NCI-H2196 (cell line): ENCODE measurements at regions not wholly inside any gene's neighbourhood (a gene's known extent, or its start where the extent isn't known, plus 50 kb on each side); places are given as distances from the start of the nearest gene placed in this dataset.

ENCODE experiments used
- DNase-seq: peaks from one replicate; lab custom pipeline; 2025; ENCODE audit not compliant: unreplicated experiment; lab: John Stamatoyannopoulos, UW

DNA sequence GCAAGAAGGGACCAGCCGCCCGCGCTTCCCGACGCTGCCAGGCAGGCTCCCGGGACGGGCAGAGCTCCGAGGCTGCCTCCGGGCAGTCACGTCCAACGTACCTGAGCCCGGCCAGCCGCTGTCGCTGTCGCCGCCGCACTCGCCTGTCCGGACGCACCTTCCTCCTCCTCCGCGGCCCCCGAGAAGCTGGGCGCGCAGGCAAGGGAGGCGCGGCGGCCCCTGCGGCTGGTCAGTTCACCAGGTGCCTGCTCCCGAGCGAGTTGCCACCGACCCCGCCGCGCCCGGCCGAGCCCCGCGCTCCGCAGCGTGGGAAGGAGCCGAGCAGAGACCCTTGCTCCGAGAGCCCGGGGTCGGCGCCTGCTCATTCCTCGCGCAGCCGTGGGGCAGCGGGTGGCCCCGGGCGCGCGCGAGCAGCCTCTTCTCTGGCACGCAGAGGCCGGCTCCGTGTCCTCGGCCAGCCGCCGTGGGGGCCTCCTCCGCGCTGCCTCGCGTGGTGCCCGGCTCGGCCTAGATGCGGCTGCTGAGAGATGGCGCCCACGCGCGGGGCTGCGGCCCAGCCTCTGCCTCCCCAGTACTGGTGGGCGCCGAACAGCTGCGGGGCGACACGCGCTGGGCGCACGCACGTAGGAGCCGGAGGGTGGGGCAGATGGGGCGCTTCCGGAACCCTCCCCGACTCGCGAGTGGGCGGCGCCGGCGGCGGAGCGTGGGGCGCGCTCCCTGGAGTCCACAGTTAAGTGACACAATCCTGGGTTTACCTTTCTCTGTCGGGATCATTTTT is 419.4 kb downstream of the UQCRFS1 start:
- no peak for DNase-seq

- DNase-seq: no peak
Observed at GRCh38 chr19:28785971-28786370, 427.0 kb downstream of the UQCRFS1 start.

GRCh38 chr19:28764066-28764465 is 448.9 kb downstream of the UQCRFS1 start:
- DNase-seq: no peak

DNA sequence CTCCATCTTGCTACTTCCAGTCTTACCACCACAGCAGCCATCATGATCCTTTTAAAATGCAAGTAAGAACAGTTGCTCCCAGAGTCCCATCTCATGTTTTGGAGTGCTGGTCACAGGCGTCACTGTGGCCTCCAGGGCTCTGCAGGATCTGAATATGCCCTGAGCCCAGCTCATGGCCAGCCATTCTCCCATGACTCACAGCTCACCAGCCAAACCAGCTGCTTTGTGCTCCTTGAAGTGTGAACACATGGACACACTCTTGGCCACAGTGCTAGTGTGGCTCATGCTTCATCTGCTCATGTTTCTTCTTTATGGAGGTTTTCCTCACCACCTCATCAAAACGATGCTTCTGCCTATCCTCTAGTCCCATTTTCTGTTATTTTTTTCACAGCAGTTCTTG is 466.5 kb downstream of the UQCRFS1 start:
- no peak for DNase-seq

- DNase-seq: no peak
Observed at GRCh38 chr19:28744943-28745342, 468.0 kb downstream of the UQCRFS1 start.

DNA sequence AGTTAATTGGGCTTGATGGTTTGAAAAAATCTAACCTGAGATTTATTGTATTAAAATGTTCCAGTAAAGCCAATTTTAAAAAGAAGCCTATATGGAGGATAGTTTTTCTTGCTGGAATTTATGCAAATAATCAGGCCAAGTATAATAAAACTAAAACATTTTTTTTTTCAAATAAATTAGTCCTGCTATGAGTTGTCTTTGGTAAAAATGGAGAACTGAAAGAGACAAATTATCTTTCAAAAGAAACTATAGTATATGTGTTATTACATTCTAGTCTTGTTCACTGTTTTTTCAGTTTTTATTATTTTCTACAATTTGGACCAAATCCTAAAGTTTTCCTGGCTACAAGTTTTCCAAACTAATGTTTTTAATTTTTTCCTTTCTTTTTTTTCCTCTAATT is 468.9 kb downstream of the UQCRFS1 start:
- DNase-seq: no peak

DNA sequence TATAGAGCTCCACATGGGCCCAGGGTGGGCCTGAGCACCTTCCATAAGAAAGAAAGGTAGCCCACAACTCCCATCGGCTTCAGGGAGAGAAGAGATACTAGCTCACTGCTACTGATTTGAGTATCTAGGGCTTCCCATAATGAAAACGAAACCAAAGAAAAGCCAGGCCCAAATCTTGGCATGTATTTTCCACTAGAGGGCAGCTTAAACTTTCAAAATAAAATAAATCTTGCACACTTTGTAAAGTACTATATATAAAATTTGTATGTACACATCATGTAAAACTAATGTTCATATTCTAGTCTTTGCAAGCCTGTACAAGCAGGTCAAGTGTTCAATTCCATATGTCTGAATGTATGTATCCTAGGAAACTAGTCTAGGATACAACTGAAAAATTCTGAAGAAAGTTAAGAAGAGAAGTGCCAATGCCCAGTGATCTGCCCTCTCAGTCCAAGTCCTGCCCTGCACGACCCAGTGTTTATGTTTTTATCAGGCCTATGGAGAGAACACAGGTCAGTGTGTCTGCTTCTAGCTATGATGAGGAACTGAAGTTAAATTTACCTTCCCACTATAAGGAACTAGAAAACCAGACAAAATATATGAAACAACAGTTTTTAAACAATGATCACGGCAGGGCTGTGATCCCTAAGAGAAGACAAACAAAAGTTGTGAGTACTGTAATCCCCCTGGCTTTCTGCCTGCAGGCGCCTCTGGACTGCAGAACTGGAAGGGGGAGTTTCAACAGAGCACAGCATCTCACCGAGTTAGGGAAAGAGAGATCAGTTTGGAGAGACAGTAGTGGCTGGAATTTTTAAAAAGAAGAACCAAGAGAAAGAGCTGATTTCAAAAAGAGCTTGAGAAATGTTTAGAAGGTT is 475.7 kb downstream of the UQCRFS1 start:
- peak; percentile 41 for DNase-seq

DNA sequence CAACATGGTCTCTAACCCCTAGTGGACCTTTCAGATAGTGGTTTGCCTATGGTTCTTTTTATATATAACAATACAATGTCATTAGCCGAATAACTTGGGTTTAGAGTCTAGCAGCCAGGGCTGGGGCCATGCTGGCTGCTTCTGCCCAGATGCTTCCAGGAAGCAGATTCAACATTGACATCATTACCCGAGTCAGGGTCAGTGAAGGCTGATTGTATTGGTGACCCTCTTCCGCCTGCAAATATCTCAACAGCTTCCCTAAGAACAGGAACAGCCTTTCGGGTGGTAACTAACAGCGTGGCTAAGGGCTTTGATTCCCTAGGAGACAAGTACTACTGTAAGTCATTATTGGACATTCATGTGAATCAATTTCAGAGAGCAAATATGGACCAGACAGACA is 476.4 kb downstream of the UQCRFS1 start:
- DNase-seq: no peak

DNA sequence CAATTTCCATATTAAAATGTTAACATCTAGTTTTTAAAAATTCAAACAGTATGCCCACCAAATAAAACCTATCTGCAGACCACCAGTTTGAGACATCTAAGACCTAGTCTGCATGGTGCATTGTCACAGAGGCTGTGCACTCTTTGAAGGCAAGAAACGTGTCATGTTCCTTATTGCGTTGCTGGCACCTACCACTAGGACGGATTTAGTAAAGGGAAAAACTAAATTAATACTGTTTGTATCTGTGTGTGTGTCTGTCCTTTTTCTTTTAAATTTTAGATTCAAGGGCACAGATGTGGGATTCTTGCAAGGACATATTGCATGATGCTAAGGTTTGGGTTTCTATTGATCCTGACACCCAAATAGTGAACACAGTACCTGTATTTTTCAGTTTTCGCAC is 481.4 kb downstream of the UQCRFS1 start:
- no peak for DNase-seq

GRCh38 chr19:28730791-28731512 is 482.0 kb downstream of the UQCRFS1 start:
- DNase-seq: no peak

DNA sequence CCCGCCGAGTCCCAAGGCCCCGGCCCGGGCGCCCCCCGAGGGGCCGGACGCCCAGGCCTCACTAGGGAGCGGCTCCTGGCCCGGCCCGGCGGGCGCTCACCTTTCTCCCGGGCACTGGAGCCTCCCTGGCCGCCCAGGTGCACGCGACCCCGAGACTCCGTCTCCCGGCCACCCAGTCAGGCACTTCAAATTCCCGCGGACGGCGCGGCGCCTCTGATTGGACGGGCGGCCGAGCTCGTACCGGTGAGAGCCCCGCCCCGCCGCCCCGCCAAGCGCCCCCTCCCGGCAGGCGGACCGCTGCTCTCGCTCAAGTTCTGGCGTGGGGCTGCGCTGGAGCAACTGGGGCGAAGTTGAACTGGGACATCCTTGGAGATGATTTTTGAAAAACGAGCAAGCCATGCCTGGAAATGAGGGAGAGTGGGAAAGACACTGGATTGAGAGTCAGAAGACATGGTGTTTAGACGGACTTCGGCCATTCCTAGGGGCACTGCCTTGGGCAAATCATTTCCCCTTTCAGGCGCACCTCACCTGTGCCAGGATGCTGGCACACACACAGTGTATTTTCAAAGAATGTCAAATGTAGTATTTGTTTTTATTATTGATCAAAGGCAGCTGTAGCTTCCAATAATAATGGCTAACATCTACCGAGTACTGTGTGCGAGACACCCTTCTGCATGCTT is 485.3 kb downstream of the UQCRFS1 start:
- no peak for DNase-seq

GRCh38 chr19:28726533-28727479 is 486.1 kb downstream of the UQCRFS1 start:
- no peak for DNase-seq

GRCh38 chr19:28718909-28719308 is 494.0 kb downstream of the UQCRFS1 start:
- no peak for DNase-seq

DNA sequence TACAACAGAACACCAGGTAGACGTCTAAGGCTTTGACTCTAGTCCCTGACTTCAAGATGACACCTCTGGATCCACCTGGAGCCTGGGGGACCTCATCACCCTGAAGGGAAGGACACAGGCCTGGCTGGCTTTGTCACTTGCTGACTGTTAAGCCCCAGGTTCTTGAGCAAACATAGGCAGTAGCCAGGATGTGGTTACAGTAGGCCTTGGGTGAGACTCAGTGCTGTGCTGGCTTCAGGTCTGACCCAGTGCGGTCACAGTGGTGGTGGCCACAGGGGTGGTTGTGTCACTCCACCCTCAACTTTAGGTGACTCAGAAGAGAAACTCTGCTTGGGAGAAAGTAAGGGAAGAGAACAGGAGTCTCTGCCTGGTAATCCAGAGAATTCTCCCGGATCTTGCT is 497.8 kb downstream of the UQCRFS1 start:
- no peak for DNase-seq

DNA sequence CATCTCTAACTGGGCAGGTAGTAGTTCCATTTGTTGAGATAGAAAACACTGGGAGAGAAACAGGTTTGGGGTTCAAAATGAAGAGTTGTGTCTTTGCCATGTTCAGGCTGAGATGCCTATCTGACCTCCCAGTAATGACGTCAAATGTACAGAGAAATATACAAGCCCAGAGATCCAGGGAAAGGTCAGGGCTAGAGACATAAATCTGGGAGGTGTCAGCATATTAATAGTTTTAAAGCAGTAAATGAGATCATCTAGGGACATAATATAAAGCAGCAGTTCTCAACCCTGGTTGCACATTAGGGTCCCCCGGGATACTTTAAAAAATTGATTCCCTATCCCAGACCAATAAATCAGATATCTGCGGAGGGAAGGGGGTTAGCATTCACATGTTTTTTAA is 501.5 kb downstream of the UQCRFS1 start:
- no peak for DNase-seq

DNA sequence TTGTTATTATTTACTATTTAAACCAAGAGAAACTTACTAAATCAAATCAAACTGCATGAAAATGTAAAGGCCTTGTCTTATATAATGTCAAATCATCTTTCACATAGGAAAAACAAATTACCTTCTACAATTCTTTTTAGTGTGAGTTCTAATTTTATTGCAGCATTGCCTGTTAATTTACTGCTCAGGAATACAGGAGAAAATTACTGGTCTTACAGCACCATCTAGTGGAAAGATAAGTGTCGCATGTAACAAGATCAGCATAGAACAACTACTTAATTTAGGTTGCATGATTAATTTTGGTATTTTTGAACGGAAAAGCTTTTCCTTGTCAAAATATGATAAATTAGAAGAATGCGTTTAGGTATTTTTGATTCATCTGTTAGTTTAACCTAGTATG is 502.7 kb downstream of the UQCRFS1 start:
- peak; percentile 71 for DNase-seq

DNA sequence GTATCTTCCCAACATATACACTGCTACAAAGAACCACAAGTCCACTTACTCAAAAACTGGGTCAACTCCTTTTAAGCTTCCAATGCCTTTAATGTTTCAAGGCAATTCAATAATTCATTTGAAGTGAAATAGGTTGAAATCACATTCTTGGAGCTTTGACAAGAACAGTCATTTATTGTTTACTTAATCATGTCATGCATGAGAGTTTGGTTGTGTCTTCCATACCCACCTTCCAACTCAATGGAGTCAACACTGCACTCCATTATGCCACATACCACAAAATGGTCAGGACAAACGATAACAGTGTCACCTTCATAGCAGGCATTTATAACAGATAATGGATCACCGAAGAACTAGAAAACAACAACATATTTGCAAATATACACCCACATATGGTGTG is 506.3 kb downstream of the UQCRFS1 start:
- DNase-seq: no peak

DNA sequence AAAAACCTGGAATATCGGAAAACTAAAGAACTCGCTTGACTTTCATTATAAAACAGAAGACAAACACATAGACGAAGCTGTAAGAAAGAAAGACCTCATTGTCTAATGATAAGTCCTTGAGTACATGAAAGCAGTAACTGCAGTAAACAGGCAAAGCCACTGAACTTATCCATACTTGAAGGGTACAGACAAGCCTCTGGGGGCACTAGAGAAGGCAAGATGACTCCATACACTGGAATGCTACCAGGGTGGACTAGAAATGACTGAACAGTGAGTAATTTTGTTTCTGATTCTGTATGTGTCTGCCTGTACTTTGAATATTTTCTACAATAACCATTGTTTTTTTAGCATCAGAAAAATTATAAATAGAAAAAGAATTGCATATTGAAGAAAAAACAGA is 507.9 kb downstream of the UQCRFS1 start:
- DNase-seq: no peak

DNA sequence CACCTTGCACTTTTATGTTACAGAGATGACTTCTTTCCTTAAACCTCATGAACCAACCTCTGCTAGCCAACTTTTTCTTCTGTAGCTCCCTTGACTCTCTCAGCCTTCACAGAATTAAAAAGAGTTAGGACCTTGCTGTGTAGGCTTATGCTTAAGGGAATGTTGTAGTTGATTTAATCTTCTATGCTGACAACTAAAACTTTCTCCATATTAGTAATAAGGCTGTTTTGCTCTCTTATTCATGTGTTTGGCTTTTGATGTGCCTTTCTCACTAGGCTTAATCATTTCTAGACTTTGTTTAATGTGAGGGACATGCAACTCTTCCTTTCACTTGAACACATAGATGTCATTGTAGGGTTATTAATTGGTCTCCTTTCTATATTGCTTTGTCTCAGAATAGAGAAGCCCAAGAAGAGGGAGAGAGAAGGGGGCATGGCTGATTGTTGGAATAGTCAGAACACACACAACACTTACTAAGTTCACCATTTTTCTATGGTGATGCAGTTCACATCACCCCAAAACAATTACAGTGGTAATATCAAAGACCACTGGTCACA is 509.5 kb downstream of the UQCRFS1 start:
- no peak for DNase-seq

GRCh38 chr19:28701491-28701890 is 511.5 kb downstream of the UQCRFS1 start:
- DNase-seq: no peak
